Neural progenitor cell (in vitro differentiated cells): ENCODE measurements at regions not wholly inside any gene's neighbourhood (a gene's known extent, or its start where the extent isn't known, plus 50 kb on each side); places are given as distances from the start of the nearest gene placed in this dataset.

Experiments used
- DNase-seq: peaks from one replicate; pipeline ENCODE4 v3.0.0-alpha.2; 2016; ENCODE audit warnings: low spot score
- H2AFZ ChIP-seq: fragments of 200-600 bp; sonication (generic); replicated peaks from 2 replicates; pipeline ENCODE4 v1.6.1; 2016; ENCODE audit warnings: antibody characterized with exemption
- H3F3A ChIP-seq: fragments of 200-600 bp; sonication (generic); 2 replicates; pipeline ENCODE4 v1.6.1; 2016; ENCODE audit warnings: antibody characterized with exemption, low read depth
- H3K27ac ChIP-seq: fragments of 200-600 bp; sonication (generic); 2 replicates; pipeline ENCODE4 v1.5.1; 2016; ENCODE audit warnings: mild to moderate bottlenecking
- H3K27me3 ChIP-seq: fragments of 200-600 bp; sonication (generic); 2 replicates; pipeline ENCODE4 v1.6.1; 2016; ENCODE audit warnings: mild to moderate bottlenecking, moderate library complexity
- H3K36me3 ChIP-seq: fragments of 200-600 bp; sonication (generic); 2 replicates; pipeline ENCODE4 v1.5.1; 2016
- H3K4me1 ChIP-seq: fragments of 200-600 bp; sonication (generic); 2 replicates; pipeline ENCODE4 v1.6.1; 2016; ENCODE audit warnings: mixed run types
- H3K4me2 ChIP-seq: fragments of 200-600 bp; sonication (generic); 2 replicates; pipeline ENCODE4 v1.6.1; 2016
- H3K4me3 ChIP-seq: fragments of 200-600 bp; sonication (generic); 2 replicates; pipeline ENCODE4 v1.5.1; 2016
- H3K79me2 ChIP-seq: fragments of 200-600 bp; sonication (generic); 2 replicates; pipeline ENCODE4 v1.6.1; 2016; ENCODE audit warnings: low read depth
- H3K9ac ChIP-seq: fragments of 200-600 bp; sonication (generic); 2 replicates; pipeline ENCODE4 v1.6.1; 2016
- H3K9me3 ChIP-seq: fragments of 200-600 bp; sonication (generic); 2 replicates; pipeline ENCODE4 v1.5.1; 2016; ENCODE audit warnings: low read depth
- H4K20me1 ChIP-seq: fragments of 200-600 bp; sonication (generic); 2 replicates; pipeline ENCODE4 v1.6.1; 2016; ENCODE audit warnings: low read depth
- H3K27ac Mint-ChIP-seq: 3 replicates; pipeline ENCODE4 v1.8.0; 2021; ENCODE audit warnings: mixed read lengths
- H3K27me3 Mint-ChIP-seq: 2 replicates; pipeline ENCODE4 v1.8.0; 2022; ENCODE audit warnings: low read depth, mild to moderate bottlenecking, inconsistent platforms, moderate library complexity, mixed read lengths; ENCODE audit not compliant: insufficient read depth
- H3K36me3 Mint-ChIP-seq: 3 replicates; pipeline ENCODE4 v1.8.0; 2021; ENCODE audit warnings: mixed read lengths
- H3K4me1 Mint-ChIP-seq: 3 replicates; pipeline ENCODE4 v1.8.0; 2021; ENCODE audit warnings: mixed read lengths
- H3K4me3 Mint-ChIP-seq: 3 replicates; pipeline ENCODE4 v1.8.0; 2021; ENCODE audit warnings: mild to moderate bottlenecking, moderate library complexity, mixed read lengths
- H3K9me3 Mint-ChIP-seq: 3 replicates; pipeline ENCODE4 v1.8.0; 2020; ENCODE audit warnings: mixed read lengths
- EZH2 ChIP-seq: fragments of 200-600 bp; sonication (generic); IDR thresholded peaks from 2 replicates; pipeline ENCODE4 v1.6.1; 2017; ENCODE audit warnings: antibody characterized with exemption, mild to moderate bottlenecking, moderate library complexity
- EZH2phosphoT487 ChIP-seq: fragments of 200-600 bp; sonication (generic); IDR thresholded peaks from 2 replicates; pipeline ENCODE4 v1.6.1; 2017; ENCODE audit warnings: antibody characterized with exemption
- TF ChIP-seq, protein P1 (sequence below): fragments of 200-600 bp; sonication (generic); IDR thresholded peaks from 2 replicates; pipeline ENCODE4 v1.5.1; 2017; ENCODE audit warnings: antibody characterized with exemption, mild to moderate bottlenecking

DNA sequence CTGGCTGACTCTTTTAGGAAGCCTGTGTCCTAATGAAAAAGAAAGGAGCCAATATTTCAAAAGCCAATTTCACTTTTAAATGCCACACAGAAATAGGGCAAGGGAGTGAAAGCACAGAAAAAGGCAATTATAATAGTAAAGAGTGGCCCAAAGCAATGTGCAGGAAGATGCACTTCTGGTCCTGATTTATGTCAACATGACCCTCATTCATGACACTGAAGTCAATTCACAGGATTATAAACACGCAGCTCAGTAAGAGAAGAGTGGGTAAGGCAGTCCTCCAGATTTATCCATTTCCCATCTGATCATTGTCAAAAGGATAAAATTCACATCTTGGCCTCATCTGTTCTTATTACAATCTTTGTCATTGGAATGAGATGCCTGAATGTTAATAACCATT is 1049.7 kb upstream of the RAG2 start:
- no peak overlapping the region for H3K4me3 ChIP-seq
- Mint-ChIP-seq H3K4me3 (no peak overlapping the region), H3K9me3 (peaks cover 13% of the 10 kb centered on the region), H3K36me3 (peaks cover 4% of the 10 kb centered on the region), H3K27ac (no peak overlapping the region), H3K27me3 (no peaks in the 10 kb centered on the region), H3K4me1 (peaks cover 20% of the 10 kb centered on the region)
- H3K9me3 ChIP-seq: no peaks in the 10 kb centered on the region
- DNase-seq: no peak
- TF ChIP-seq, protein P1, sequence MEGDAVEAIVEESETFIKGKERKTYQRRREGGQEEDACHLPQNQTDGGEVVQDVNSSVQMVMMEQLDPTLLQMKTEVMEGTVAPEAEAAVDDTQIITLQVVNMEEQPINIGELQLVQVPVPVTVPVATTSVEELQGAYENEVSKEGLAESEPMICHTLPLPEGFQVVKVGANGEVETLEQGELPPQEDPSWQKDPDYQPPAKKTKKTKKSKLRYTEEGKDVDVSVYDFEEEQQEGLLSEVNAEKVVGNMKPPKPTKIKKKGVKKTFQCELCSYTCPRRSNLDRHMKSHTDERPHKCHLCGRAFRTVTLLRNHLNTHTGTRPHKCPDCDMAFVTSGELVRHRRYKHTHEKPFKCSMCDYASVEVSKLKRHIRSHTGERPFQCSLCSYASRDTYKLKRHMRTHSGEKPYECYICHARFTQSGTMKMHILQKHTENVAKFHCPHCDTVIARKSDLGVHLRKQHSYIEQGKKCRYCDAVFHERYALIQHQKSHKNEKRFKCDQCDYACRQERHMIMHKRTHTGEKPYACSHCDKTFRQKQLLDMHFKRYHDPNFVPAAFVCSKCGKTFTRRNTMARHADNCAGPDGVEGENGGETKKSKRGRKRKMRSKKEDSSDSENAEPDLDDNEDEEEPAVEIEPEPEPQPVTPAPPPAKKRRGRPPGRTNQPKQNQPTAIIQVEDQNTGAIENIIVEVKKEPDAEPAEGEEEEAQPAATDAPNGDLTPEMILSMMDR: no peak
- no peak for TF ChIP-seq EZH2phosphoT487
- TF ChIP-seq EZH2: no peak
- no peaks in the 10 kb centered on the region for H3K4me1 ChIP-seq
- H3K36me3 ChIP-seq: no peaks in the 10 kb centered on the region
- H3K27me3 ChIP-seq: no peaks in the 10 kb centered on the region
- no peaks in the 10 kb centered on the region for H4K20me1 ChIP-seq
- H3K79me2 ChIP-seq: no peaks in the 10 kb centered on the region
- no peak overlapping the region for H3K4me2 ChIP-seq
- no peaks in the 10 kb centered on the region for H3F3A ChIP-seq
- H2AFZ ChIP-seq: no peak overlapping the region
- H3K9ac ChIP-seq: no peak overlapping the region
- H3K27ac ChIP-seq: no peak overlapping the region

DNA sequence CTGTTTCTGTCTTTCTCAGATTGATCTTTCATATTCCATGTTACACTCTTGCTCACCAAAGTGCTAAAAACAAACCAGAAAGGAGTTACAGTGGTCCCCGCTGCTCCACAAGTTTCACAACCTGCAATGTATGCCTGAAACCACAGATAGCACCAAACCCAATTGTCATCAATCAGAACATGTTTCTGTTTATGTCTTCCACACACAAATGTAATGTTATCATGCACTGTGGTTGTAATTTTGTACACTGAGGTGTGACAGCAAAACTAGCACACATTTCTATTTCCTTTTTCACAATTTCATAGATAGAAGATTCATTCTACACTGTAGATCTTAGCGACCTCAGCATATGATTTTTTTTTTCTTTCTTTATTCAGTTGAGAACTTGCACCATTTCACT is 1045.9 kb upstream of the RAG2 start:
- no peaks in the 10 kb centered on the region for H3K36me3 ChIP-seq
- no peak overlapping the region for H3K4me2 ChIP-seq
- TF ChIP-seq EZH2phosphoT487 (no peak), EZH2 (no peak)
- TF ChIP-seq, protein P1: no peak
- H3K4me3 Mint-ChIP-seq: no peak overlapping the region
- H3K36me3 Mint-ChIP-seq: peaks cover 4% of the 10 kb centered on the region
- H2AFZ ChIP-seq: no peak overlapping the region
- no peak overlapping the region for H3K27ac ChIP-seq
- H4K20me1 ChIP-seq: no peaks in the 10 kb centered on the region
- no peaks in the 10 kb centered on the region for H3K4me1 ChIP-seq
- no peak for DNase-seq
- H3K4me3 ChIP-seq: no peak overlapping the region
- H3K9me3 Mint-ChIP-seq: peaks cover 13% of the 10 kb centered on the region
- peaks cover 20% of the 10 kb centered on the region for H3K4me1 Mint-ChIP-seq
- no peaks in the 10 kb centered on the region for H3K79me2 ChIP-seq
- H3K27ac Mint-ChIP-seq: no peak overlapping the region
- H3F3A ChIP-seq: no peaks in the 10 kb centered on the region
- no peak overlapping the region for H3K9ac ChIP-seq
- H3K27me3 ChIP-seq: no peaks in the 10 kb centered on the region
- no peaks in the 10 kb centered on the region for H3K9me3 ChIP-seq
- no peaks in the 10 kb centered on the region for H3K27me3 Mint-ChIP-seq

DNA sequence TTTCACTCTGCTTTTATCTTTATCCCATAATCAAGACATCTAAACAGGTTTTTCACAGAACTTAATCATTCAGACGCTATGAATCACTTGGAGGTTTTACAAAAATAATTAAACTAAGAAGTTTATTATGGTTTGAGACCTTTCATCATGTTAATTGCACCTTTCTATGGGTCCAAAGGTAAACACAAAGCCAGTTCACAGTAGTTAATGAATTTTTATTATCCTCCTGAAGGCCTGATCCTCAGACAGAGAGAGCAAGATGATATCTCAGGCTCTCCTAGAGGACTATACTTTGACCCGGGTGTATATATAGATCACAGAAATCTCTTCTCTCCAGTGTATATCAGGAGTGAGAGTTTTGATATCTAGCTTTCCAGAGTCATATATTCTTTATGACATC is 1044.3 kb upstream of the RAG2 start:
- Mint-ChIP-seq H3K27ac (no peak overlapping the region), H3K4me1 (peaks cover 14% of the 10 kb centered on the region), H3K27me3 (no peaks in the 10 kb centered on the region), H3K9me3 (peaks cover 13% of the 10 kb centered on the region), H3K36me3 (peaks cover 4% of the 10 kb centered on the region), H3K4me3 (no peak overlapping the region)
- TF ChIP-seq EZH2phosphoT487 (no peak), EZH2 (no peak)
- TF ChIP-seq, protein P1: no peak
- H3K36me3 ChIP-seq: no peaks in the 10 kb centered on the region
- H3K9ac ChIP-seq: no peak overlapping the region
- no peaks in the 10 kb centered on the region for H3K9me3 ChIP-seq
- no peaks in the 10 kb centered on the region for H3K4me1 ChIP-seq
- H3K4me2 ChIP-seq: no peak overlapping the region
- no peak overlapping the region for H2AFZ ChIP-seq
- H3F3A ChIP-seq: no peaks in the 10 kb centered on the region
- DNase-seq: no peak
- H4K20me1 ChIP-seq: no peaks in the 10 kb centered on the region
- H3K27me3 ChIP-seq: no peaks in the 10 kb centered on the region
- no peaks in the 10 kb centered on the region for H3K79me2 ChIP-seq
- H3K27ac ChIP-seq: no peak overlapping the region
- H3K4me3 ChIP-seq: no peak overlapping the region

DNA sequence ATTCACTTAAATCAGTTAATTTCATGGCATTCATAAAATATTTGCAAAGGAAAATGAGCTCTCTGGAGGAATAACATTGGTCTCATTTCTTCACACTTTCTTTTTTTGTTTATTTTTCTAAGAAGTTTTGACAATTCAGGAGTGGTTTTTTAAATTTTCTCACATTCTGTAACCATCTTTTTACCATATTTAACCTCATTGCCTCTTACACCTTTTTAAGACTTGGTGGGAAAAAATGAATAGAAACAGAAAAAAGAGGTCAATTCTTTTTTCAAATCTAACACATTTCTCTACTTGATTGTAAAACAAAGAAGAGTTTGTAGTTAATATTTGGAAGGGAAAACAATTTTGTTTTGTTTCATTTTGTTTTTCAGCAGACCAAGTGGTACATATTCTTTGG is 1034.7 kb upstream of the RAG2 start:
- no peaks in the 10 kb centered on the region for H3K79me2 ChIP-seq
- H3K4me2 ChIP-seq: no peak overlapping the region
- H3F3A ChIP-seq: no peaks in the 10 kb centered on the region
- Mint-ChIP-seq H3K27me3 (peaks cover 2% of the 10 kb centered on the region), H3K9me3 (no peaks in the 10 kb centered on the region), H3K36me3 (no peaks in the 10 kb centered on the region), H3K4me1 (no peaks in the 10 kb centered on the region), H3K27ac (no peak overlapping the region), H3K4me3 (no peak overlapping the region)
- H3K9ac ChIP-seq: no peak overlapping the region
- H3K4me3 ChIP-seq: no peak overlapping the region
- no peak overlapping the region for H3K27ac ChIP-seq
- H3K27me3 ChIP-seq: no peaks in the 10 kb centered on the region
- no peak for DNase-seq
- no peaks in the 10 kb centered on the region for H3K9me3 ChIP-seq
- no peaks in the 10 kb centered on the region for H3K36me3 ChIP-seq
- H4K20me1 ChIP-seq: no peaks in the 10 kb centered on the region
- no peak overlapping the region for H2AFZ ChIP-seq
- no peaks in the 10 kb centered on the region for H3K4me1 ChIP-seq
- TF ChIP-seq EZH2phosphoT487 (no peak), EZH2 (no peak)
- TF ChIP-seq, protein P1: no peak
